GM13977 (cell line): ENCODE measurements at regions not wholly inside any gene's neighbourhood (a gene's known extent, or its start where the extent isn't known, plus 50 kb on each side); places are given as distances from the start of the nearest gene placed in this dataset.
"Not testable (repeated sequence)": the region's sequence is repeated elsewhere in the genome, so short reads cannot be mapped to it uniquely, and the experiment has no call there.

Experiments used
- DNase-seq: peaks from one replicate; pipeline ENCODE4 v3.0.0; 2012; ENCODE audit warnings: low spot score
- CTCF ChIP-seq: IDR thresholded peaks from 2 replicates; pipeline ENCODE4 v1.5.1; 2012; ENCODE audit warnings: mild to moderate bottlenecking, control low read depth; ENCODE audit not compliant: insufficient read depth; ENCODE audit errors: extremely low read depth, missing control alignments
- in situ Hi-C: fragments of 300-500 bp; cut with MboI; formaldehyde crosslinking; loops from one replicate; pipeline ENCODE4 v1.12.0; 2022; ENCODE audit warnings: low sequenced_read_pairs, low pct_unique_long_range_greater_than_20kb, mixed read lengths, inconsistent platforms; ENCODE audit not compliant: unreplicated experiment

GRCh38 chr3:73846951-73847350 lies 222.2 kb upstream of the PDZRN3 start:
- in situ Hi-C loops = no loop called here
- DNase-seq = no peak

GRCh38 chr3:73839032-73839431 lies 214.3 kb upstream of the PDZRN3 start:
- no peak for DNase-seq
- no peak for TF ChIP-seq CTCF
- in situ Hi-C loops = no loop called here

More at GRCh38 chr3:73846951-73847350, 222.2 kb upstream of the PDZRN3 start:
- TF ChIP-seq CTCF = no peak

- in situ Hi-C loops = no loop called here
- TF ChIP-seq CTCF = no peak
- DNase-seq = no peak
Measured at GRCh38 chr3:73835945-73836344, 211.2 kb upstream of the PDZRN3 start.

- no peak for DNase-seq
- in situ Hi-C loops = no loop called here
Measured at GRCh38 chr3:73832426-73832825, 207.7 kb upstream of the PDZRN3 start.

GRCh38 chr3:73828348-73828747 lies 203.6 kb upstream of the PDZRN3 start:
- no peak for DNase-seq
- in situ Hi-C loops = no loop called here
- TF ChIP-seq CTCF = no peak

More at GRCh38 chr3:73832426-73832825, 207.7 kb upstream of the PDZRN3 start:
- no peak for TF ChIP-seq CTCF

- in situ Hi-C loops = no loop called here
- no peak for TF ChIP-seq CTCF
- no peak for DNase-seq
Measured at GRCh38 chr3:73827725-73828211, 203.0 kb upstream of the PDZRN3 start.

GRCh38 chr3:73827204-73827603 lies 202.5 kb upstream of the PDZRN3 start:
- DNase-seq = no peak
- TF ChIP-seq CTCF = no peak
- in situ Hi-C loops = no loop called here

GRCh38 chr3:73820896-73821295 lies 196.2 kb upstream of the PDZRN3 start:
- DNase-seq, in situ Hi-C loops: not testable (repeated sequence)
